22Rv1 (cell line): ENCODE measurements at regions not wholly inside any gene's neighbourhood (a gene's known extent, or its start where the extent isn't known, plus 50 kb on each side); places are given as distances from the start of the nearest gene placed in this dataset.

ENCODE experiments used
- CTCF ChIP-seq: fragments of 450-650 bp; IDR thresholded peaks from 2 replicates; pipeline ENCODE4 v1.5.1; 2017; ENCODE audit warnings: mild to moderate bottlenecking
- ZFX ChIP-seq: fragments of 450-650 bp; IDR thresholded peaks from 2 replicates; pipeline ENCODE4 v1.6.1; 2017; ENCODE audit warnings: antibody characterized with exemption, borderline replicate concordance

GRCh38 chr21:28793043-28793442, 199.6 kb downstream of the LTN1 start:
- TF ChIP-seq CTCF (no peak), ZFX (no peak)
